Pancreas (tissue), 10 donors: ENCODE measurements at regions not wholly inside any gene's neighbourhood (a gene's known extent, or its start where the extent isn't known, plus 50 kb on each side); places are given as distances from the start of the nearest gene placed in this dataset.

Source experiments
- ATAC-seq, 4 donors: fragments of 200-7000 bp; cut with Tn5 transposase; one replicate each; pipeline versions ENCODE4 v1.8.0 to v1.9.1; 2020; ENCODE audit warnings: mild to moderate bottlenecking in 4 of 4, moderate library complexity in 4 of 4
- DNase-seq, 6 donors: peaks; one replicate each; pipeline ENCODE4 v3.0.0-alpha.2; 2020
- FAIRE-seq: peaks from 2 replicates; lab custom pipeline; 2012; peaks lifted over from hg19 to GRCh38; lab: Jason Lieb, UNC
- H3K27ac ChIP-seq, 4 donors: fragments of 200-600 bp; sonication (generic); 1 replicate in 3 of 4; 2 replicates in 1 of 4; pipeline versions ENCODE4 v1.5.0 to v1.8.0; 2020
- H3K27me3 ChIP-seq, 4 donors: fragments of 200-600 bp; one replicate each; pipeline ENCODE4 v1.8.0; 2021
- H3K36me3 ChIP-seq, 3 donors: fragments of 200-600 bp; sonication (generic) in 1 of 3; one replicate each; pipeline versions ENCODE4 v1.5.0 to v1.8.0; 2020 to 2021
- H3K4me1 ChIP-seq, 3 donors: fragments of 200-600 bp; one replicate each; pipeline ENCODE4 v1.8.0; 2021
- H3K4me3 ChIP-seq, 4 donors: fragments of 200-600 bp; sonication (generic) in 2 of 4; one replicate each; pipeline versions ENCODE4 v1.5.0 to v1.8.0; 2020 to 2021
- H3K9me3 ChIP-seq, 4 donors: fragments of 200-600 bp; one replicate each; pipeline ENCODE4 v1.8.0; 2021
- CTCF ChIP-seq, 4 donors: fragments of 200-600 bp; sonication (generic) in 3 of 4; IDR thresholded peaks; one replicate each; pipeline versions ENCODE4 v1.5.0 to v1.8.0; 2021; ENCODE audit warnings: antibody characterized with exemption in 4 of 4
- WGBS, 2 donors: extraction: QIAGEN DNeasy Blood & Tissue Kit; methylation state at CpG; one replicate each; pipeline ENCODE4 v1.1.7; 2013; 5-methylcytosine and 5-hydroxymethylcytosine counted together
- intact Hi-C, 3 donors: fragments of 100-400 bp; cut with DNase I; formaldehyde crosslinking; loops; one replicate each; pipeline versions ENCODE4 v1.11.1 to v1.14.2; 2022
- donor health status: healthy with polysubstance abuse.
- donor health status: DM: no; HTN: no; CAD: no; lungs with moderate emphysema.
- donor health status: DM: no; HTN: no; CAD: no.
- donor health status: control.
- donor health status: control.
- donor health status: Bipolar disorder and iron deficiency.
- donor health status: DM: yes; HTN: yes; CAD: no.
- donor health status: DM: no; HTN: no; CAD: no.
- donor health status: DM: no; HTN: no; CAD: no.
- donor health status: DM: yes; HTN: yes; CAD: no.

- TF ChIP-seq CTCF (IDR thresholded peaks at IDR 0.05), result no peak
- FAIRE-seq, result no peak
These were observed 462.0 kb upstream of the CNTN3 start for GRCh38 chr3:75076481-75076880.

GRCh38 chr3:75078290-75078689 is 463.8 kb upstream of the CNTN3 start:
- no peaks in the 10 kb centered on the region for H3K27me3 ChIP-seq
- no peak for ATAC-seq
- no peaks in the 10 kb centered on the region for H3K9me3 ChIP-seq
- no peak for TF ChIP-seq CTCF (IDR thresholded peaks at IDR 0.05)
- H3K36me3 ChIP-seq, result no peaks in the 10 kb centered on the region
- FAIRE-seq, result no peak
- no peaks in the 10 kb centered on the region for H3K4me1 ChIP-seq
- intact Hi-C loops, result no loop called here
- H3K27ac ChIP-seq, result no peak overlapping the region
- H3K4me3 ChIP-seq, result no peak overlapping the region
- DNase-seq, result no peak

More at GRCh38 chr3:75076481-75076880, 462.0 kb upstream of the CNTN3 start:
- H3K27me3 ChIP-seq, result no peaks in the 10 kb centered on the region
- no peak overlapping the region for H3K4me3 ChIP-seq
- WGBS, 2 donors, result 61 to 77% methylated on average over 2 of the region's 2 CpGs
- DNase-seq (no peak), ATAC-seq (no peak)
- H3K27ac ChIP-seq, result no peak overlapping the region
- H3K36me3 ChIP-seq, result no peaks in the 10 kb centered on the region
- H3K4me1 ChIP-seq, result no peaks in the 10 kb centered on the region
- no peaks in the 10 kb centered on the region for H3K9me3 ChIP-seq
- intact Hi-C loops, result no loop called here

GRCh38 chr3:75082845-75083244 is 468.4 kb upstream of the CNTN3 start:
- no peak for FAIRE-seq
- no peaks in the 10 kb centered on the region for H3K4me1 ChIP-seq
- no peaks in the 10 kb centered on the region for H3K9me3 ChIP-seq
- WGBS, 2 donors, result 76 to 87% methylated on average over 4 of the region's 4 CpGs
- no peak overlapping the region for H3K27ac ChIP-seq
- intact Hi-C loops, result no loop called here
- no peaks in the 10 kb centered on the region for H3K36me3 ChIP-seq
- no peak overlapping the region for H3K4me3 ChIP-seq
- TF ChIP-seq CTCF (IDR thresholded peaks at IDR 0.05), result no peak
- no peak for ATAC-seq
- H3K27me3 ChIP-seq, result no peaks in the 10 kb centered on the region
- no peak for DNase-seq

GRCh38 chr3:75089841-75090240 is 475.4 kb upstream of the CNTN3 start:
- no peaks in the 10 kb centered on the region for H3K36me3 ChIP-seq
- no peak for ATAC-seq
- no peaks in the 10 kb centered on the region for H3K9me3 ChIP-seq
- no peak for TF ChIP-seq CTCF (IDR thresholded peaks at IDR 0.05)
- no peak overlapping the region for H3K4me3 ChIP-seq
- FAIRE-seq, result no peak
- 82 to 87% methylated on average over 3 of the region's 3 CpGs for WGBS, 2 donors
- no peaks in the 10 kb centered on the region for H3K4me1 ChIP-seq
- H3K27me3 ChIP-seq, result no peaks in the 10 kb centered on the region
- intact Hi-C loops, result no loop called here
- no peak for DNase-seq
- no peak overlapping the region for H3K27ac ChIP-seq

- no peaks in the 10 kb centered on the region for H3K9me3 ChIP-seq
- H3K27ac ChIP-seq, result no peak overlapping the region
- no peak overlapping the region for H3K4me3 ChIP-seq
- ATAC-seq (no peak), DNase-seq (no peak), FAIRE-seq (no peak)
- no peak for TF ChIP-seq CTCF (IDR thresholded peaks at IDR 0.05)
- no peaks in the 10 kb centered on the region for H3K4me1 ChIP-seq
- WGBS, 2 donors, result 37 to 45% methylated on average over 11 of the region's 11 CpGs
- intact Hi-C loops, result no loop called here
- peaks cover 0 to 4% (median 0%) of the 10 kb centered on the region in 4 donors for H3K27me3 ChIP-seq
- H3K36me3 ChIP-seq, result no peaks in the 10 kb centered on the region
These were observed 487.1 kb upstream of the CNTN3 start for GRCh38 chr3:75101329-75102147.
